Thoracic aorta (tissue), 2 donors: ENCODE measurements at regions not wholly inside any gene's neighbourhood (a gene's known extent, or its start where the extent isn't known, plus 50 kb on each side); places are given as distances from the start of the nearest gene placed in this dataset.
A peak's percentile ranks its signal among the peaks of the same experiment; 100 is the strongest.

Experiments used
- ATAC-seq: fragments of 150-250 bp; one replicate; pipeline ENCODE4 v1.8.0; 2017; ENCODE audit warnings: low read depth; ENCODE audit not compliant: insufficient number of reproducible peaks, low FRiP score
- DNase-seq: peaks from one replicate; pipeline ENCODE4 v3.0.0-alpha.2; 2020; ENCODE audit warnings: low spot score
- H3K27ac ChIP-seq, 2 donors: fragments of 200-600 bp; sonication (generic); 1 replicate in 1 of 2; 2 replicates in 1 of 2; pipeline ENCODE4 v1.5.1; 2016; ENCODE audit warnings: mild to moderate bottlenecking in 2 of 2, moderate library complexity in 2 of 2
- H3K27me3 ChIP-seq: fragments of 200-600 bp; sonication (generic); replicated peaks from 2 replicates; pipeline ENCODE4 v1.6.0; 2016; ENCODE audit warnings: mild to moderate bottlenecking; ENCODE audit not compliant: insufficient read depth
- H3K36me3 ChIP-seq: fragments of 200-600 bp; sonication (generic); one replicate; pipeline ENCODE4 v1.5.1; 2016
- H3K4me1 ChIP-seq, 2 donors: fragments of 200-600 bp; sonication (generic); 1 replicate in 1 of 2; 2 replicates in 1 of 2; pipeline versions ENCODE4 v1.5.1 to v1.6.0; 2016; ENCODE audit warnings: low read depth in 2 of 2, mild to moderate bottlenecking in 1 of 2; ENCODE audit not compliant: control insufficient read depth in 1 of 2
- H3K4me3 ChIP-seq: fragments of 200-600 bp; sonication (generic); 2 replicates; pipeline ENCODE4 v1.5.1; 2016; ENCODE audit warnings: mild to moderate bottlenecking
- H3K9me3 ChIP-seq: fragments of 200-600 bp; sonication (generic); 2 replicates; pipeline ENCODE4 v1.5.1; 2016
- CTCF ChIP-seq: fragments of 200-600 bp; sonication (generic); IDR thresholded peaks from one replicate; pipeline ENCODE4 v1.5.1; 2019; ENCODE audit warnings: antibody characterized with exemption

DNA sequence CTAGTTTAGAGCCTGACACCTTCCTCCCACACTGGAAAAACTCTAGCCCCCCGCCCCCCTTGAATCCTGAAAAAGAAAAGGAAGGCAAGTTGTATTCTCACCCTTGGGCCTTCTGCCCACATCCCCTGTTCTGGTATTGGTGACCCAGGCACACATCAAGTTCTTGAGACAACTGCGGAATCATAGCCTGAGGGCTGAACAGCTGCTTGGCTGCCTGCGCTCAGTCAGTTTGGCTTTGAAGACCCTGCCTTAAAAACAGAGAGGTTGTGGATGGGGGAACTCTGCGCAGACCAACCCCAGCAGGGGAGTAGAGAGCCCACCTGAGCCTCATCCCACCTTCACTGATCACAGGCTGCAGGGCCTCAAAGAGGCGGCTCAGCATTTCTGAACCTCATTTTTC lies 229.2 kb downstream of the ANAPC1 start:
- Histone ChIP-seq H3K9me3 (no peaks in the 10 kb centered on the region), H3K27ac (no peak overlapping the region), H3K27me3 (no peaks in the 10 kb centered on the region), H3K4me1 (peaks cover 7 to 9% of the 10 kb centered on the region in 2 donors), H3K4me3 (no peak overlapping the region), H3K36me3 (no peaks in the 10 kb centered on the region)
- TF ChIP-seq CTCF: no peak
- DNase-seq (no peak), ATAC-seq (no peak)

GRCh38 chr2:111656436-111656835 lies 227.6 kb downstream of the ANAPC1 start:
- H3K27ac ChIP-seq: no peak overlapping the region
- no peak overlapping the region for H3K4me3 ChIP-seq
- no peaks in the 10 kb centered on the region for H3K27me3 ChIP-seq
- DNase-seq: no peak
- H3K36me3 ChIP-seq: no peaks in the 10 kb centered on the region
- ATAC-seq: no peak
- H3K9me3 ChIP-seq: no peaks in the 10 kb centered on the region
- TF ChIP-seq CTCF: no peak
- H3K4me1 ChIP-seq: peaks cover 13 to 15% of the 10 kb centered on the region in 2 donors

DNA sequence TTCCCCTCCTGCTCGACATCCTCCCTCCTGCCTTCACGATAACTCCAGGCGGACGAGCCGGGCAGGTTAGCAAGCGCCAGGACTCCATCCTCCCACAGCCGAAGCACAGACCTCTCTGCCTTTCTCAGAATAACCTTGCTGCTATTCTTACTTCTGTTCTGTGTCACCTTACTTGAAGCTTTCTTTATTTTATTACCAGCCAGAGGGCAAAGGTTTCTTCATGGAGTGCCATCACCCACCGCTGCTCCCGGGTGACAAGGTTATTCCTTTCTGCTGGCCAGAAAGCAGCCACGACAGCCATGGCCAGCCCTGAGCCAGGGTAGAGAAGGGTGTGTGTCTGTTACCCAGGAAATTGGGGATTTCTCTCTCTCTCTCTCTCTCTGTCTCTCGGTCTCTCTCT lies 227.1 kb downstream of the ANAPC1 start:
- no peaks in the 10 kb centered on the region for H3K36me3 ChIP-seq
- H3K4me3 ChIP-seq: no peak overlapping the region
- no peaks in the 10 kb centered on the region for H3K27me3 ChIP-seq
- no peak for DNase-seq
- ATAC-seq: no peak
- no peak overlapping the region for H3K27ac ChIP-seq
- peaks cover 13 to 15% of the 10 kb centered on the region in 2 donors for H3K4me1 ChIP-seq
- TF ChIP-seq CTCF: no peak
- H3K9me3 ChIP-seq: no peaks in the 10 kb centered on the region

- DNase-seq: no peak
- Histone ChIP-seq H3K4me1 (peaks cover 13 to 19% of the 10 kb centered on the region in 2 donors), H3K27me3 (no peaks in the 10 kb centered on the region), H3K27ac (no peak overlapping the region), H3K36me3 (no peaks in the 10 kb centered on the region), H3K4me3 (no peak overlapping the region), H3K9me3 (no peaks in the 10 kb centered on the region)
- no peak for TF ChIP-seq CTCF
- ATAC-seq: no peak
These were observed 226.5 kb downstream of the ANAPC1 start for GRCh38 chr2:111657351-111657975.

GRCh38 chr2:111659361-111660333 lies 224.3 kb downstream of the ANAPC1 start:
- no peaks in the 10 kb centered on the region for H3K36me3 ChIP-seq
- peak overlapping the region; percentile 25 for H3K4me3 ChIP-seq
- peak overlapping the region; percentile 39 to 66 for H3K27ac ChIP-seq
- TF ChIP-seq CTCF: no peak
- peak; percentile 95 for ATAC-seq
- DNase-seq: peak; percentile 42
- no peaks in the 10 kb centered on the region for H3K9me3 ChIP-seq
- H3K27me3 ChIP-seq: no peaks in the 10 kb centered on the region
- peaks cover 13 to 19% of the 10 kb centered on the region in 2 donors for H3K4me1 ChIP-seq
